Neural cell (in vitro differentiated cells): ENCODE measurements at regions not wholly inside any gene's neighbourhood (a gene's known extent, or its start where the extent isn't known, plus 50 kb on each side); places are given as distances from the start of the nearest gene placed in this dataset.

Source experiments
- H2AFZ ChIP-seq: fragments of 200-600, 300-800 bp; sonication (generic), shearing (Covaris generic); 2 replicates; pipeline ENCODE4 v1.6.0; 2014; ENCODE audit warnings: low read depth, mild to moderate bottlenecking, antibody characterized with exemption, low read length, moderate library complexity
- H3F3A ChIP-seq: fragments of 200-600 bp; shearing (Covaris generic); 2 replicates; pipeline ENCODE4 v1.6.1; 2016; ENCODE audit warnings: mild to moderate bottlenecking, moderate library complexity, mixed read lengths, antibody characterized with exemption, low read length; ENCODE audit not compliant: insufficient read depth, poor library complexity, severe bottlenecking
- H3K27ac ChIP-seq: fragments of 200-600, 300-800 bp; sonication (generic), shearing (Covaris generic); 2 replicates; pipeline ENCODE4 v1.5.1; 2014; ENCODE audit warnings: mild to moderate bottlenecking, low read length, moderate library complexity
- H3K27me3 ChIP-seq: fragments of 300-800, 200-600 bp; sonication (generic), shearing (Covaris generic); 2 replicates; pipeline ENCODE4 v1.6.0; 2014; ENCODE audit warnings: mild to moderate bottlenecking, low read depth, low read length, moderate library complexity; ENCODE audit not compliant: insufficient read depth
- H3K36me3 ChIP-seq: fragments of 300-800, 200-600 bp; sonication (generic), shearing (Covaris generic); 2 replicates; pipeline ENCODE4 v1.5.1; 2014; ENCODE audit warnings: mild to moderate bottlenecking, antibody characterized with exemption, low read length, moderate library complexity; ENCODE audit not compliant: insufficient read depth
- H3K4me2 ChIP-seq: fragments of 300-800, 200-600 bp; sonication (generic), shearing (Covaris generic); 2 replicates; pipeline ENCODE4 v1.6.0; 2014; ENCODE audit warnings: mild to moderate bottlenecking, low read length
- H3K4me3 ChIP-seq: fragments of 300-800, 200-600 bp; sonication (generic), shearing (Covaris generic); 2 replicates; pipeline ENCODE4 v1.5.1; 2014; ENCODE audit warnings: mild to moderate bottlenecking, low read length, moderate library complexity
- H3K79me2 ChIP-seq: fragments of 200-600 bp; shearing (Covaris generic); replicated peaks from 2 replicates; pipeline ENCODE4 v1.6.0; 2014; ENCODE audit warnings: mild to moderate bottlenecking, low read length, moderate library complexity; ENCODE audit not compliant: insufficient read depth
- H3K9ac ChIP-seq: fragments of 300-800, 200-600 bp; sonication (generic), shearing (Covaris generic); 2 replicates; pipeline ENCODE4 v1.6.1; 2016; ENCODE audit warnings: mild to moderate bottlenecking, low read length, mixed read lengths
- H3K9me2 ChIP-seq: fragments of 200-600 bp; shearing (Covaris generic); 2 replicates; pipeline ENCODE4 v1.6.1; 2016; ENCODE audit warnings: mild to moderate bottlenecking, low read length, mixed read lengths; ENCODE audit not compliant: insufficient read depth
- H3K9me3 ChIP-seq: fragments of 200-600, 300-800 bp; sonication (generic), shearing (Covaris generic); 2 replicates; pipeline ENCODE4 v1.6.1; 2016; ENCODE audit warnings: mild to moderate bottlenecking, mixed run types, low read length, moderate library complexity, mixed read lengths
- H4K20me1 ChIP-seq: fragments of 200-600 bp; shearing (Covaris generic); 2 replicates; pipeline ENCODE4 v1.6.1; 2016; ENCODE audit warnings: mild to moderate bottlenecking, mixed run types; ENCODE audit not compliant: insufficient read depth
- CTCF ChIP-seq: fragments of 450-650 bp; IDR thresholded peaks from 2 replicates; pipeline ENCODE4 v1.5.1; 2014; ENCODE audit warnings: antibody characterized with exemption, mild to moderate bottlenecking, moderate library complexity; ENCODE audit not compliant: poor library complexity, severe bottlenecking
- EP300 ChIP-seq: fragments of 450-650 bp; conservative IDR thresholded peaks from 2 replicates; pipeline ENCODE4 v1.6.1; 2014; ENCODE audit warnings: antibody characterized with exemption, mild to moderate bottlenecking, moderate library complexity; ENCODE audit not compliant: poor library complexity, severe bottlenecking
- EZH2 ChIP-seq: fragments of 200-600, 300-800 bp; shearing (Covaris generic), sonication (generic); IDR thresholded peaks from 2 replicates; pipeline ENCODE4 v1.6.1; 2014; ENCODE audit warnings: antibody characterized with exemption, low read length, borderline replicate concordance, mild to moderate bottlenecking; ENCODE audit not compliant: insufficient read depth, poor library complexity, severe bottlenecking
- MXI1 ChIP-seq: fragments of 450-650 bp; conservative IDR thresholded peaks from 2 replicates; pipeline ENCODE4 v1.6.1; 2014; ENCODE audit warnings: antibody characterized with exemption, mild to moderate bottlenecking; ENCODE audit not compliant: poor library complexity, severe bottlenecking
- POLR2AphosphoS5 ChIP-seq: IDR thresholded peaks from 2 replicates; pipeline ENCODE4 v1.6.1; 2012
- RAD21 ChIP-seq: fragments of 450-650 bp; conservative IDR thresholded peaks from 2 replicates; pipeline ENCODE4 v1.6.1; 2014; ENCODE audit warnings: antibody characterized with exemption, mild to moderate bottlenecking, moderate library complexity
- REST ChIP-seq: IDR thresholded peaks from 2 replicates; pipeline ENCODE4 v1.6.1; 2012; ENCODE audit warnings: borderline replicate concordance
- SMC3 ChIP-seq: fragments of 450-650 bp; conservative IDR thresholded peaks from 2 replicates; pipeline ENCODE4 v1.6.1; 2014; ENCODE audit warnings: antibody characterized with exemption, mild to moderate bottlenecking, moderate library complexity; ENCODE audit not compliant: poor library complexity
- TAF1 ChIP-seq: IDR thresholded peaks from 2 replicates; pipeline ENCODE4 v1.6.1; 2012; ENCODE audit warnings: low read depth

GRCh38 chr2:188889187-188889586 is 85.0 kb upstream of the COL3A1 start:
- no peaks in the 10 kb centered on the region for H3K9me2 ChIP-seq
- no peaks in the 10 kb centered on the region for H3K79me2 ChIP-seq
- no peak overlapping the region for H2AFZ ChIP-seq
- H3F3A ChIP-seq = no peaks in the 10 kb centered on the region
- no peak overlapping the region for H3K4me3 ChIP-seq
- no peak overlapping the region for H3K27ac ChIP-seq
- H3K9ac ChIP-seq = no peak overlapping the region
- H3K4me2 ChIP-seq = no peak overlapping the region
- no peaks in the 10 kb centered on the region for H3K36me3 ChIP-seq
- H3K27me3 ChIP-seq = no peaks in the 10 kb centered on the region
- TF ChIP-seq POLR2AphosphoS5 (no peak), CTCF (no peak), TAF1 (no peak), RAD21 (no peak), MXI1 (no peak), SMC3 (no peak), REST (no peak), EZH2 (no peak), EP300 (no peak)
- H4K20me1 ChIP-seq = no peaks in the 10 kb centered on the region
- no peaks in the 10 kb centered on the region for H3K9me3 ChIP-seq

- Histone ChIP-seq H3K9me2 (no peaks in the 10 kb centered on the region), H3K9ac (no peak overlapping the region), H3K79me2 (no peaks in the 10 kb centered on the region), H3K4me3 (no peak overlapping the region), H3K36me3 (no peaks in the 10 kb centered on the region), H3K27ac (no peak overlapping the region), H3K4me2 (no peak overlapping the region), H3K9me3 (no peaks in the 10 kb centered on the region), H2AFZ (no peak overlapping the region), H3F3A (no peaks in the 10 kb centered on the region), H4K20me1 (no peaks in the 10 kb centered on the region), H3K27me3 (no peaks in the 10 kb centered on the region)
- TF ChIP-seq CTCF (no peak), POLR2AphosphoS5 (no peak)
Observed at GRCh38 chr2:188890755-188891154, 83.4 kb upstream of the COL3A1 start.
